ENCODE measurements at regions not wholly inside any gene's neighbourhood (a gene's known extent, or its start where the extent isn't known, plus 50 kb on each side); places are given as distances from the start of the nearest gene placed in this dataset.

GRCh38 chr2:20543469-20544152 is 96.7 kb downstream of the RHOB start:
- no peak overlapping the region for H3K4me3 ChIP-seq (replicated peaks in 1 of 3; ENCODE audit: insufficient read depth in 1 of 3, low read depth in 1 of 3, low read length in 3 of 3)
- H4K20me1 ChIP-seq (replicated peaks; ENCODE audit: control insufficient read depth, extremely low read depth, insufficient read depth, low read length): no peaks in the 10 kb centered on the region
- no peak overlapping the region for H3K4me2 ChIP-seq (ENCODE audit: insufficient read depth, low read length)
- no peak for FAIRE-seq
- H2AFZ ChIP-seq (ENCODE audit: low read depth, low read length): no peak overlapping the region
- H3K36me3 ChIP-seq (ENCODE audit: control insufficient read depth in 2 of 2, extremely low read depth in 1 of 2, insufficient read depth in 2 of 2, low read length in 2 of 2): no peaks in the 10 kb centered on the region
- TF ChIP-seq CTCF (IDR thresholded peaks at IDR 0.05; ENCODE audit: extremely low read depth in 1 of 2, insufficient read depth in 1 of 2, low read depth in 1 of 2, low read length in 2 of 2) (no peak), FOS (IDR thresholded peaks at IDR 0.05; ENCODE audit: borderline replicate concordance, insufficient read depth, low read length) (no peak), EZH2 (IDR thresholded peaks at IDR 0.05; ENCODE audit: borderline replicate concordance, low read depth, low read length, severe bottlenecking) (no peak), MYC (IDR thresholded peaks at IDR 0.05; ENCODE audit: low read depth, low read length) (no peak)
- TF ChIP-seq, protein P1, sequence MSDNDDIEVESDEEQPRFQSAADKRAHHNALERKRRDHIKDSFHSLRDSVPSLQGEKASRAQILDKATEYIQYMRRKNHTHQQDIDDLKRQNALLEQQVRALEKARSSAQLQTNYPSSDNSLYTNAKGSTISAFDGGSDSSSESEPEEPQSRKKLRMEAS (IDR thresholded peaks at IDR 0.05; ENCODE audit: insufficient read depth, insufficient read length): no peak
- ChIA-PET POLR2A (interaction anchor here (0.7 kb wide), 1 partner anchor 30 kb away, joined by 3 read pairs; no protein-coding TSS in a partner anchor), CTCF (interaction anchor here (0.8 to 1.1 kb wide), 3 partner anchors 8 to 19 kb away, joined by 3 to 4 read pairs (median 4); no protein-coding TSS in a partner anchor)
- H3K9ac ChIP-seq (replicated peaks; ENCODE audit: extremely low read depth, insufficient read depth, low read length): no peak overlapping the region
- intact Hi-C loops (cut with micrococcal nuclease): no loop called here
- no peaks in the 10 kb centered on the region for H3K9me3 ChIP-seq (replicated peaks; ENCODE audit: control insufficient read depth, insufficient read depth, low read length)
- dilution Hi-C loops (cut with MboI; ENCODE audit: extremely low pct_ligation_motif_present, low sequenced_read_pairs): no loop called here
- H3K9me1 ChIP-seq (replicated peaks; ENCODE audit: control insufficient read depth, extremely low read depth, insufficient read depth, low read length): no peaks in the 10 kb centered on the region
- no peaks in the 10 kb centered on the region for H3K27me3 ChIP-seq (ENCODE audit: control insufficient read depth in 2 of 2, insufficient read depth in 2 of 2, low read length in 2 of 2)
- DNase-seq (ENCODE audit: low read depth, low spot score): no peak
- H3K79me2 ChIP-seq (ENCODE audit: control insufficient read depth, insufficient read depth, low read length): no peaks in the 10 kb centered on the region
- H3K4me1 ChIP-seq (ENCODE audit: control insufficient read depth, extremely low read depth, insufficient read depth, low read length): peaks cover 9% of the 10 kb centered on the region
- no peak overlapping the region for H3K27ac ChIP-seq (ENCODE audit: insufficient read depth, low read depth, low read length)
- no TSS peak for BruUV-seq (replicated peaks)

All from endothelial cell of umbilical vein (primary cell).